Thoracic aorta (tissue), 2 donors: ENCODE measurements at regions not wholly inside any gene's neighbourhood (a gene's known extent, or its start where the extent isn't known, plus 50 kb on each side); places are given as distances from the start of the nearest gene placed in this dataset.

Source experiments
- ATAC-seq: fragments of 150-250 bp; one replicate; pipeline ENCODE4 v1.8.0; 2017; ENCODE audit warnings: low read depth; ENCODE audit not compliant: insufficient number of reproducible peaks, low FRiP score
- DNase-seq: peaks from one replicate; pipeline ENCODE4 v3.0.0-alpha.2; 2020; ENCODE audit warnings: low spot score
- H3K27ac ChIP-seq, 2 donors: fragments of 200-600 bp; sonication (generic); 1 replicate in 1 of 2; 2 replicates in 1 of 2; pipeline ENCODE4 v1.5.1; 2016; ENCODE audit warnings: mild to moderate bottlenecking in 2 of 2, moderate library complexity in 2 of 2
- H3K27me3 ChIP-seq: fragments of 200-600 bp; sonication (generic); replicated peaks from 2 replicates; pipeline ENCODE4 v1.6.0; 2016; ENCODE audit warnings: mild to moderate bottlenecking; ENCODE audit not compliant: insufficient read depth
- H3K36me3 ChIP-seq: fragments of 200-600 bp; sonication (generic); one replicate; pipeline ENCODE4 v1.5.1; 2016
- H3K4me1 ChIP-seq, 2 donors: fragments of 200-600 bp; sonication (generic); 1 replicate in 1 of 2; 2 replicates in 1 of 2; pipeline versions ENCODE4 v1.5.1 to v1.6.0; 2016; ENCODE audit warnings: low read depth in 2 of 2, mild to moderate bottlenecking in 1 of 2; ENCODE audit not compliant: control insufficient read depth in 1 of 2
- H3K4me3 ChIP-seq: fragments of 200-600 bp; sonication (generic); 2 replicates; pipeline ENCODE4 v1.5.1; 2016; ENCODE audit warnings: mild to moderate bottlenecking
- H3K9me3 ChIP-seq: fragments of 200-600 bp; sonication (generic); 2 replicates; pipeline ENCODE4 v1.5.1; 2016
- CTCF ChIP-seq: fragments of 200-600 bp; sonication (generic); IDR thresholded peaks from one replicate; pipeline ENCODE4 v1.5.1; 2019; ENCODE audit warnings: antibody characterized with exemption

GRCh38 chr12:29070309-29070708 lies 78.8 kb upstream of the FAR2 start:
- no peak for ATAC-seq

DNA sequence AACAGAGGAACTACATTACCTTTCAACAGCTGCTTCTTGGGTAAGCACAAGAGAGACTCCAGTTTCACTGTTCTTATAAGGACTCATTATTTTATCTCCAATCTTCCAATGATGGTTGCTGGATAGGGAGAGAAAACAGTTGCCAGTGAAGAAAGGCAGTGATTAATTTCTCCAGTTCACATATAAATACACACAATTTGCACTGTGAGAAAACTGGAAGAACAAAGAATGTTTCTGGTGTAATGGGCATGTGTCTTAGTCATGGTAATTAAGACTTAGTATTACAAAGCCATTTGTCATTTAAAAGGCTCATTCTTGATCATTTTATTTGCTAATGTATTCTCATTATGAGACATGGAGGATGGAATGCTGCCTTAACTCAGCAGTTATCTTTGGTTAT lies 78.0 kb upstream of the FAR2 start:
- H3K9me3 ChIP-seq, result no peaks in the 10 kb centered on the region

More at GRCh38 chr12:29070309-29070708, 78.8 kb upstream of the FAR2 start:
- H3K4me1 ChIP-seq, result no peaks in the 10 kb centered on the region
- no peaks in the 10 kb centered on the region for H3K27me3 ChIP-seq
- H3K9me3 ChIP-seq, result no peaks in the 10 kb centered on the region
- H3K27ac ChIP-seq, result no peak overlapping the region
- H3K4me3 ChIP-seq, result no peak overlapping the region
- no peak for TF ChIP-seq CTCF
- H3K36me3 ChIP-seq, result no peaks in the 10 kb centered on the region
- no peak for DNase-seq

GRCh38 chr12:29072631-29073030 lies 76.4 kb upstream of the FAR2 start:
- no peak for TF ChIP-seq CTCF
- no peak for DNase-seq
- H3K4me1 ChIP-seq, result no peaks in the 10 kb centered on the region
- H3K27me3 ChIP-seq, result no peaks in the 10 kb centered on the region
- H3K27ac ChIP-seq, result no peak overlapping the region
- H3K9me3 ChIP-seq, result no peaks in the 10 kb centered on the region
- H3K36me3 ChIP-seq, result no peaks in the 10 kb centered on the region
- no peak overlapping the region for H3K4me3 ChIP-seq
- ATAC-seq, result no peak

More for the DNA sequence above, 78.0 kb upstream of the FAR2 start:
- DNase-seq (no peak), ATAC-seq (no peak)
- H3K4me3 ChIP-seq, result no peak overlapping the region
- H3K27ac ChIP-seq, result no peak overlapping the region
- H3K4me1 ChIP-seq, result no peaks in the 10 kb centered on the region
- H3K27me3 ChIP-seq, result no peaks in the 10 kb centered on the region
- H3K36me3 ChIP-seq, result no peaks in the 10 kb centered on the region
- no peak for TF ChIP-seq CTCF

- TF ChIP-seq CTCF, result peak; percentile 47
- H3K27ac ChIP-seq, result no peak overlapping the region
- no peak for ATAC-seq
- DNase-seq, result no peak
- no peaks in the 10 kb centered on the region for H3K9me3 ChIP-seq
- H3K36me3 ChIP-seq, result no peaks in the 10 kb centered on the region
- H3K27me3 ChIP-seq, result no peaks in the 10 kb centered on the region
- H3K4me3 ChIP-seq, result no peak overlapping the region
- H3K4me1 ChIP-seq, result no peaks in the 10 kb centered on the region
Measured at GRCh38 chr12:29073631-29074239, 75.3 kb upstream of the FAR2 start.

DNA sequence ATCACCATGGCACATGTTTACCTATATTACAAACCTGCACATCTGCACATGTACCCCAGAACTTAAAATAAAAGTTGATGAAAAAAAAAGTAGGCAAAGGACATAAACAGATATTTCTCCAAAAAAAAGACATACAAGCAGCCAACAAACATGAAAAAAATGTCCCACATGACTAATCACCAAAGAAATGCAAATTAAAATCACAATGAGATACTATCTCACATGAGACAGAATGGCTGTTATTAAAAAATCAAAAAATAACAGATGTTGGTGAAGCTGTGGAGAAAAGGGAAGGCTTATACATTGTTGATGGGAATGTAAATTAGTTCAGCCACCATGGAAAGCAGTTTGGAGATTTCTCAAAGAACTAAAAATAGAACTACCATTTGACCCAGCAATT lies 68.0 kb upstream of the FAR2 start:
- no peak for ATAC-seq
- no peaks in the 10 kb centered on the region for H3K9me3 ChIP-seq

More for the DNA sequence above, 68.0 kb upstream of the FAR2 start:
- H3K4me1 ChIP-seq, result no peaks in the 10 kb centered on the region
- no peaks in the 10 kb centered on the region for H3K27me3 ChIP-seq
- no peak overlapping the region for H3K4me3 ChIP-seq
- TF ChIP-seq CTCF, result no peak
- H3K27ac ChIP-seq, result no peak overlapping the region
- H3K36me3 ChIP-seq, result no peaks in the 10 kb centered on the region
- DNase-seq, result no peak
